Testis (tissue), 2 donors: ENCODE measurements at regions not wholly inside any gene's neighbourhood (a gene's known extent, or its start where the extent isn't known, plus 50 kb on each side); places are given as distances from the start of the nearest gene placed in this dataset.

ENCODE experiments used
- DNase-seq: peaks from one replicate; pipeline ENCODE4 v3.0.0-alpha.2; 2019
- H3K27ac ChIP-seq, 2 donors: fragments of 200-600 bp; sonication (generic); one replicate each; pipeline ENCODE4 v1.5.1; 2019
- H3K27me3 ChIP-seq: fragments of 200-600 bp; sonication (generic); one replicate; pipeline ENCODE4 v1.5.1; 2019
- H3K36me3 ChIP-seq: fragments of 200-600 bp; sonication (generic); one replicate; pipeline ENCODE4 v1.5.1; 2017; ENCODE audit warnings: low read depth; ENCODE audit errors: missing control alignments
- H3K4me1 ChIP-seq: fragments of 200-600 bp; sonication (generic); one replicate; pipeline ENCODE4 v1.5.1; 2019
- H3K4me3 ChIP-seq, 2 donors: fragments of 200-600 bp; sonication (generic); one replicate each; pipeline ENCODE4 v1.5.1; 2017 to 2019
- H3K9me3 ChIP-seq: fragments of 200-600 bp; sonication (generic); one replicate; pipeline ENCODE4 v1.5.1; 2017
- POLR2A ChIP-seq: fragments of 450-650 bp; IDR thresholded peaks from one replicate; pipeline ENCODE4 v1.6.1; 2017; ENCODE audit warnings: antibody characterized with exemption, mild to moderate bottlenecking, moderate library complexity
- whole genome bisulfite sequencing, 2 donors: methylation state at CpG; one replicate each; pipeline ENCODE4 v1.1.5; 2018; 5-methylcytosine and 5-hydroxymethylcytosine counted together
- intact Hi-C: fragments of 100-400 bp; cut with DNase I; formaldehyde crosslinking; loops from one replicate; pipeline ENCODE4 v1.15.1; 2023; ENCODE audit warnings: low total_unique reads
- TF ChIP-seq, protein P1 (sequence below), 3 experiments: fragments of 450-650 bp in 2 of 3; fragments of 200-600 bp in 1 of 3; sonication (generic) in 1 of 3; IDR thresholded peaks; one replicate each; pipeline ENCODE4 v1.5.1; 2016 to 2019; ENCODE audit warnings: antibody characterized with exemption in 3 of 3, mild to moderate bottlenecking in 2 of 3, moderate library complexity in 1 of 3

- DNase-seq: peak; percentile 74
- TF ChIP-seq POLR2A: no peak
- TF ChIP-seq, protein P1, sequence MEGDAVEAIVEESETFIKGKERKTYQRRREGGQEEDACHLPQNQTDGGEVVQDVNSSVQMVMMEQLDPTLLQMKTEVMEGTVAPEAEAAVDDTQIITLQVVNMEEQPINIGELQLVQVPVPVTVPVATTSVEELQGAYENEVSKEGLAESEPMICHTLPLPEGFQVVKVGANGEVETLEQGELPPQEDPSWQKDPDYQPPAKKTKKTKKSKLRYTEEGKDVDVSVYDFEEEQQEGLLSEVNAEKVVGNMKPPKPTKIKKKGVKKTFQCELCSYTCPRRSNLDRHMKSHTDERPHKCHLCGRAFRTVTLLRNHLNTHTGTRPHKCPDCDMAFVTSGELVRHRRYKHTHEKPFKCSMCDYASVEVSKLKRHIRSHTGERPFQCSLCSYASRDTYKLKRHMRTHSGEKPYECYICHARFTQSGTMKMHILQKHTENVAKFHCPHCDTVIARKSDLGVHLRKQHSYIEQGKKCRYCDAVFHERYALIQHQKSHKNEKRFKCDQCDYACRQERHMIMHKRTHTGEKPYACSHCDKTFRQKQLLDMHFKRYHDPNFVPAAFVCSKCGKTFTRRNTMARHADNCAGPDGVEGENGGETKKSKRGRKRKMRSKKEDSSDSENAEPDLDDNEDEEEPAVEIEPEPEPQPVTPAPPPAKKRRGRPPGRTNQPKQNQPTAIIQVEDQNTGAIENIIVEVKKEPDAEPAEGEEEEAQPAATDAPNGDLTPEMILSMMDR (IDR thresholded peaks at IDR 0.05): no peak
- WGBS, 2 donors: 28 to 31% methylated on average over 3 of the region's 3 CpGs
- Histone ChIP-seq H3K27me3 (no peaks in the 10 kb centered on the region), H3K27ac (peak overlapping the region in 1 of 2 donors; percentile 8), H3K4me1 (peaks cover 8% of the 10 kb centered on the region), H3K36me3 (no peaks in the 10 kb centered on the region), H3K9me3 (no peaks in the 10 kb centered on the region), H3K4me3 (no peak overlapping the region)
- intact Hi-C loops: no loop called here
These were observed 159.2 kb upstream of the SLC7A11 start for GRCh38 chr4:138401334-138401733.

DNA sequence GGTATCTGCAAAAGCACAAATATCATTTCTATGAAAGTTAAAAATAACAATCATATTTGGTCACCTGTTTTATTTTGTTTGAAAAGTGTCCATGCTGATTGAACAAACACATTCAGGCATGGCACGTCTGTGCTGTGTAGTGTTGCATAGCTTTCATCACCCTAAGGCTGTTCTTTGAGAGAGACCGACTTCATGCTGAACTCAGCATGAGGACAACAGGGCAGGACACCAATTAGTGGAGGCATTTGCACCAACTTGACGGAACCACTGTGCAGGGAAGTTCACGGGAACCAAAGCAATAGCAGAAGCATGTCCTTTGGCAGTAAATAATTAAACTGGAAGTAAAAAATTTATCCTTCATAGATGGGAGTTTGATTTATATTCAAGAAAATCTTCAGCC lies 158.4 kb upstream of the SLC7A11 start:
- H3K36me3 ChIP-seq: no peaks in the 10 kb centered on the region
- H3K4me3 ChIP-seq: no peak overlapping the region
- peaks cover 8% of the 10 kb centered on the region for H3K4me1 ChIP-seq
- TF ChIP-seq POLR2A: no peak
- TF ChIP-seq, protein P1 (IDR thresholded peaks at IDR 0.05): no peak
- intact Hi-C loops: no loop called here
- no peak for DNase-seq
- WGBS, 2 donors: 69 to 72% methylated on average over 4 of the region's 4 CpGs
- no peaks in the 10 kb centered on the region for H3K27me3 ChIP-seq
- H3K9me3 ChIP-seq: no peaks in the 10 kb centered on the region
- no peak overlapping the region for H3K27ac ChIP-seq

DNA sequence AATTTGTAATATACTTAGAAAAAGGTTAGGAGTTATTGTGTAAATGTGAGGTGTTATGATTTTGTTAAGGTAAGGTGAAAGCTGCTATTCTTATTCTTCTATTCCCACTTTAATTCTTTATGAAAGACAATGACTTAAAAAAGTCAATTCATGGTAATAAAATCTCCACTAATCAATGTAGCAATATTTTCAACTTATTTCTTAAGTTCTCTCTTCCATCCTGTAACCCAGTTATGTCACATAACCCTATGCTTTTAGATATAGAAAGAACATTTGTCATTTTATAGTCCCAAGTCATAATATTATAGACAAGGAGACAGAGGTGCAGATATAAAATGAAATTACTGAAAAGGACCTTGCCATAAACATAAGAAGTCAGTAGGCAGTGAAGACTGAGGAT lies 157.9 kb upstream of the SLC7A11 start:
- intact Hi-C loops: no loop called here
- H3K36me3 ChIP-seq: no peaks in the 10 kb centered on the region
- TF ChIP-seq, protein P1 (IDR thresholded peaks at IDR 0.05): no peak
- TF ChIP-seq POLR2A: no peak

DNA sequence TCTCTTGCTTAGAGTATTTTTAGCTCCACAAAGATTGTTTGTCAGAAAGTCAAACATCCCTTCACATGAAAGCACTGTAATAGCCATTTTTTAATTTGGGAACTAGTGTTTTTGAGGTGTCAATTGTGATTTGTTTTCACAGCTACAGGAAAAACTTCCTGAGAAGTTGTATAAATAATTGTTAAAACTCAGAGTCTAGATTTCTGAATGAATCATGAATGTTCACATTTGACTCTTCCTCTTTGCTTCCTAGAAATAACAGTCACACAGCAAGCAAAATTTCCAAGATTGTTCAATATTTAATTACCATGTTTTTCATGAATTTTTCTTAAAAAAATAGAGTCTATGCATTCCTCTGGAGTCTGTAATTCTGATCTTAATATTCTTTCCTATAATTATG lies 156.9 kb upstream of the SLC7A11 start:
- TF ChIP-seq, protein P1 (IDR thresholded peaks at IDR 0.05): no peak
- no peak for TF ChIP-seq POLR2A
- DNase-seq: no peak
- Histone ChIP-seq H3K27ac (no peak overlapping the region), H3K4me3 (no peak overlapping the region), H3K9me3 (no peaks in the 10 kb centered on the region), H3K27me3 (no peaks in the 10 kb centered on the region), H3K36me3 (no peaks in the 10 kb centered on the region), H3K4me1 (peaks cover 8% of the 10 kb centered on the region)
- intact Hi-C loops: no loop called here

More for the DNA sequence above, 157.9 kb upstream of the SLC7A11 start:
- Histone ChIP-seq H3K4me1 (peaks cover 8% of the 10 kb centered on the region), H3K9me3 (no peaks in the 10 kb centered on the region), H3K27ac (no peak overlapping the region), H3K4me3 (no peak overlapping the region), H3K27me3 (no peaks in the 10 kb centered on the region)
- no peak for DNase-seq

GRCh38 chr4:138398322-138398721 lies 156.2 kb upstream of the SLC7A11 start:
- DNase-seq: no peak
- Histone ChIP-seq H3K4me3 (no peak overlapping the region), H3K4me1 (peaks cover 8% of the 10 kb centered on the region), H3K27me3 (no peaks in the 10 kb centered on the region), H3K27ac (no peak overlapping the region), H3K9me3 (no peaks in the 10 kb centered on the region), H3K36me3 (no peaks in the 10 kb centered on the region)
- TF ChIP-seq POLR2A: no peak
- TF ChIP-seq, protein P1 (IDR thresholded peaks at IDR 0.05): no peak
- intact Hi-C loops: no loop called here
